ELR (cell line): ENCODE measurements at regions not wholly inside any gene's neighbourhood (a gene's known extent, or its start where the extent isn't known, plus 50 kb on each side); places are given as distances from the start of the nearest gene placed in this dataset.

ENCODE experiments used
- DNase-seq: peaks from one replicate; pipeline ENCODE4 v3.0.0-alpha.2; 2015; ENCODE audit warnings: low read depth

GRCh38 chr2:138105358-138105757 is 141.1 kb downstream of the HNMT start:
- no peak for DNase-seq

DNA sequence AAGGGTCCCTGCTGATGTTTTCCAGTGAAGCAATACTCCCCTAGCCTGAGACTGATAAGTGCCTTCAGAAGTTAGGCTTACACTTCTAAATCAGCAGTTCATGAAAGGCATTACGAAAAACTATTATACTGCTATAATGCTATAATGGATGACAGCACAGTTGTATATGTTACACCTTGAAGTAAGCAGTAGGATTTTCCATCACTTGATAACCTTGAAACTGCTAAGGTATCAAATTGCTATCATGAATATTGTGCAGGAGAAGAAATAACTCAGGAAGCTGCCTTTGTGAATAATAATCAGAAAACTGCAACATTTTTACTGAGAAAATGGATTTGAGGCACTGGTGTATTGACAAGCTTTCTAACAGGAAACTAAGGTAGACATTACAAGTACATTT is 142.3 kb downstream of the HNMT start:
- no peak for DNase-seq

DNA sequence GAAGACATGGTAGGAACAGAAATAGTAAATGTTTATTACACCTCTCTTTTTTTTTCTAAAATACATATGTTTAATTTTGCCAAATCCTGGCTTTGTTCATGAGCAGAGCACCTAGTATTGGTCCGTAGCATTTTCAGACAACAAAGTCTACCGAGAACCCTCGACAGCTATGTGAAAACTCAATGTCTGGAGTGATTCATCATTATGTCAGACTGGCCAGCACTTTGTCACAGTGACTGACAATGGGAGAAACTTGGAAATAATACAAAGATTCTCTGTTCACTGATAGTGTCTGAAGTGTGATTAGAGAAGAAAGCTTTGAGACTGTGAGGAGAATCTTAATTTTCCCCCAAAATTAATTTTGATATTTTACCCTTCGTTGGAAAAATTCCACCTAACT is 143.0 kb downstream of the HNMT start:
- DNase-seq, result peak; percentile 10

- DNase-seq, result no peak
Measured at GRCh38 chr2:138110453-138111083, 146.3 kb downstream of the HNMT start.

DNA sequence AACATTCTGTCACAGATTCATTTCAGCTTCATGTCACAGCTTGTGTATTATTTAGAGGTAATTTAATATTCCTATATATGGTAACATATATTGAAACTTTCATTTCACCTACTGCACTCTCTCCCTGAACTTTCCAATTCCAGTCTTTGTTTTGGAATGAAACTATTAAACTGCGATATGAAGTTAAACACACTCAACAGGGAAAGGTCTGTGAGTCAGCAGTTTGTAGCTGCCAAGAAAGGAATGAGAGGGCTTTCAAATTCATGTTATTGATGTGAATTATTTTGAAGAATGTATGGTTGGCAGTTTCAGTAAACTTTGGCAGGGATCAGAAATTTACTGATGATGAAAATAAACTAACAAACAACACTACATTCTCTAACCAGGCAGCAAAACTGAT is 148.3 kb downstream of the HNMT start:
- no peak for DNase-seq

DNA sequence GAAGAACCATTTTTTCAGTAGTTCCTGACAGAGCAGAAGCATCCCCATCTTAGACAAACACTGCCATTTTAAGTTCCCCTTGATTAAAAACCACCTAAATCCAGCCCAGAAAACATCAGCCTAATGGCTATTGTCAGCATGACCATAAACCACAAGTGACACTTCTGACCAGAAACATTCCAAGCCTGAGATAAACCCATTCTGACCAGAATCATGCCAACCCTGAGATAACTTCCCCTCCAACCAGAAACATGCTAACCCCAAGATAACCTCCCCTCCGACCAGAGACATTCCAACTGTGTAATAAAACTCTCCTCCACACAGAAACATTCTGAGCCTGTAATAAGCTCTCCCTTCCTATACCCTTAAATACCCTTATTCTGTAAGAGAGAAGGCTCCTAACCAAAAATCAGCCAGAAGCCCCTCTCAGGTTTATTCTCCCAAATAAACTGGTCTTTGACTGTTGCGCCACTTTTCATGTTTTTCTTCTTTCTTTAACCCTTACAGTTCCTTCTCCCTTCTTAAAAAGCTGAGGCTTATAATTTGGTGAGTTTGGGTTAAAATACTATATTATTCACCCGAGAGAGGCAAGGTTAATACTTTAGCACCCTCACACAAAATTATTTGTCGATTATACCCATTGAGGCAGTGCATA is 149.7 kb downstream of the HNMT start:
- DNase-seq, result no peak

GRCh38 chr2:138115666-138116065 is 151.4 kb downstream of the HNMT start:
- DNase-seq, result no peak

GRCh38 chr2:138116456-138116855 is 152.2 kb downstream of the HNMT start:
- DNase-seq, result no peak

- no peak for DNase-seq
Measured at GRCh38 chr2:138121666-138122661, 157.7 kb downstream of the HNMT start.

- DNase-seq, result peak; percentile 40
Measured at GRCh38 chr2:138122891-138123290, 158.6 kb downstream of the HNMT start.

GRCh38 chr2:138123741-138124140 is 159.5 kb downstream of the HNMT start:
- no peak for DNase-seq

- DNase-seq, result no peak
Measured at GRCh38 chr2:138124521-138124920, 160.2 kb downstream of the HNMT start.

DNA sequence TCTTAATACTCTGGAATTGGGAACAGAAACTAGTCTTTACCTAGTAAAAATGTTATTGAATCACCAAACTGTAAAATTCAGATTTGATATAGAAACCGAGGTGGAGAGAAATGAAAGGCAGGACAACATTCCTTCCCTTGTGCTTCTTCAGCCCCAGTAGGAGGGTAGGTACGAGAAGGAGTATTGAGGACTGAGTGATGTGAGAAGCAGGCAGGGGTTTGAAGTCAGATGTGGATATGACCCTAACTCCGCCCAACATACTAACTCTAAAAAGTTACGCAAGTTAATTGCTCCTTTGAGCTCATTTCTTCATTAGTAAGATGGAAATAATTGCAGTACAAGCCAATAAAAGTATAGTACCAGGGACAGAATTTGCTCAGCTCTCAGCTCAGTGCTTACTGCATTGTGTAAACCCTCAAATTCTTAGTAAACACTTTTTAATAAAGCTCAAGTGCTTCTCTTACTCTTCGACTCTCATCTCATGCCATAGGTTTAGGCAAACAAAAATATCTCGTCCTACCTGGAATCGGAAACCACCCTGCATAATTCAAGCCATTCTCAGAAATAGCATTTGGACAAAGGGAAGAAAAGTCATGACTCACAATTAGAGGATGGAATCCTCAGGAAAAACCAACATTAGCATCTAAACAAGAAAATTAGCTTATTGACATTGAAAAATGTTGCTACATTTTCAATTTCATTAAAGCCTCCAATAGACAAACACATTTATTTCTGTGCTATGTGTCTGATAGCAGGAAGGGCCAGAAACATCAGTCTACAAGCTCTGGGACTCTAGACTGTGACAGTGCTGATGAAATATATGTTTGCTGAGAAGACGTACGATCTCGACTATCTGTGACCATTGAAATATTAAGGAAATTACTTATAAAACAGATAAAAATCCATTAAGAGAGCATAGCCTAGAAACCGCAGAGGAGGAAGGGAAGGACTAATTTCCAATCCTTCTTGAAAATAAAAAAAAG is 161.3 kb downstream of the HNMT start:
- DNase-seq, result no peak

GRCh38 chr2:138132108-138132507 is 167.8 kb downstream of the HNMT start:
- no peak for DNase-seq

DNA sequence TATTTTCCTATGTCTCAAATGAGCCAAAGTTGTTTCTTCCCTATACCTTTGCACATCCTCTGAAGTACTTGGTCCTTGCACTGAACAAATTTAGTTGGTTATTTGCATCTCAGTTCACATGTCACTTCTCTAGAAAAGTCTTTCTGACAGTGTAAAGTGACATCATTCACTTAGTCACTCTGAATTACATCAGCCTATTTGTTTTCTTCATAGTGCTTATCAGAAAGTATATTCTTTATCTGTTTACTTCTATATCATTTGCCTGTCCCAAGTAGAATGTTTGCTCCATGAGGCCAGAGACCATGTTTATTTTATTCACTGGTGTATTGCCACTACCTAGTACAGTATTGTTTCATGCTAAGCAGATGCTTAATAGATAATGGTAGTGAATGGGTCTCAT is 173.7 kb downstream of the HNMT start:
- no peak for DNase-seq

DNA sequence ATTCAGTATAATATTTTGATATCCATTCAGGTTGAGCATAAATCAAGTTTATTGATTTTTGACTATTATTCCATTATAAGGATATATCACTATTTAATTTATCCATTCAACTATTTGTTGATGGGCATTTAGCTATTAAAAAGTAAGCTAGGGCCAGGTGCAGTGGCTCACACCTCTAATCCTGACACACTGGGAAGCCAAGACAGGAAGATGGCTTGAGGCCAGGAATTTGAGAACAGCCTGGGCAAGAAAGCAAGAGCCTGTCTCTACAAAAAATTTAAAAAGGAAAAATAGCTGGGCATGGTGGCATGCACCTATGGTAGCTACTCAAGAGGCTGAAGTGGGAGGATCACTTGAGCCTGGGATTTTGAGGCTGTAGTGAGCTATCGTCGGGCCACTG is 183.5 kb downstream of the HNMT start:
- DNase-seq, result no peak

DNA sequence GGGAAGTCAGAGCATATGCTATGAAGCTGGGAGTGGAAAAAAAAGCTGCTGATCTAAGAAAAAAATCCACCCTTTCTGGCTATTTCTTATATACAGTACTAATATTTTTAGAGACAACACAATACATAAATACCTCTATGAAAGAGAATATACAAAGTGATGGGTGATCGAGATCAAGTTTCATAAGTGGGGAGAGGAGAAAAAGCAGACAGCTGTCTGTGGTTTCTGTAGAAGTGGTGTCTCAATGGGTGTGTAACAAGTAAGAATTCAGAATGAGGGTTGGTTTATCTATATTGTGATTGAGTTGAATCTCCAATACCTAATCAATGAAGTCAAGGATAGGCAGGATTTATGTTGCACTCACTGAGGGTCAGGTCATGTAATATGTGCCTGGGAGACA is 191.0 kb downstream of the HNMT start:
- no peak for DNase-seq

DNA sequence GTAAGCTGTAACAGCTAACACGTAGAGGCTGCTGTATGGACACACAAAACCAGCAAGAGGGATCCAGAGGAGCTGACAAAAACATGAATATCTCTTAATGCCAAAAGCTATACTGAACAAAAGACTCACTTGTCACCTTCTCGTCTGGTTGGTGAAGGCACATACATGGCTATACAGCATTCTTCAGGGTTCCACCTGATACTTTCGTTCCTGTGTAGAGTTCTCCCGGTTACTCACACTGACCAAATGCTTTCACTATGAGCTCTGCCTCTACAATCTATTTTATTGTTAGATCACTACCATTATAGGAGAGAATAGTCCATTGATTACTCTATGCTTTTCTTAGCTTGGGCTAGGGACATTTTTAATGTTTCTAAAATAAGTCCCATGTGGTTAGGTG is 193.1 kb downstream of the HNMT start:
- no peak for DNase-seq

- no peak for DNase-seq
Measured at GRCh38 chr2:138170485-138170884, 206.2 kb downstream of the HNMT start.

DNA sequence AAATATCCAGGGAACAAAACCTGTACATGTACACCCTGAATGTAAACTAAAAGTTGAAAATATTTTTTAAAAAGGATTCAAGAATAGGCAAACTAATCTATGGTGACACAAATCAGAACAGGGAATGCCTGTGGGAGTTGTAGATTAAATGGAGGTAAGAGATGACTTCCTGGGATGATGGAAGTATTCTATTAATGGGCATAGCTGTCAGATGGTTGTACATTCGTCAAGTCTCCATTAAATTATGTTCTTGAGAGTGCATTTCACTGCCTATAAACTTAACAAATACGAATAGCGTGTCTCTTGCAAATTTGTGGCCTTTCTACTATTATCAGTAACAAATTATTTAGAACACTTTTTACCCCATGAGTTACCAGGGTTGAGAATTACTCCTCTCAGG is 207.0 kb downstream of the HNMT start:
- DNase-seq, result no peak

DNA sequence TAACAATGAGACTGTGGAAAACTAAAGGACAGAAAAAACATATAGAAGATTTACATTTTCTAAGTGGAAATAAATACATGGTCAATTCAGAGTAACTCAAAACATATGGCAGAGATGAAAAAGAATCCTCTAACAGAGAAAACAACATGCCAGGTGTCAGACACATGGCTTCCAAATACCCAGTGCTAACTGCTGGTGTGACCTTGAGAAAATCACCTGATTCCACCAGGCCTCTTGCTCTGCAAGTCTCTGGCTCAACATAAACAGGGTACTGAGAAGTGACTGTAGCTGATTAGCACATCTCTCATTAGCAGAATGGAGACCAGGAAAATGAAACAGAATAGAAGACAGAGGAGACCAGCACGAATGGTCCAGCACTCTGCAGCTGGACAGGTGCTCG is 210.8 kb downstream of the HNMT start:
- no peak for DNase-seq
